B cell (primary cell): ENCODE measurements at regions not wholly inside any gene's neighbourhood (a gene's known extent, or its start where the extent isn't known, plus 50 kb on each side); places are given as distances from the start of the nearest gene placed in this dataset.
A peak's percentile ranks its signal among the peaks of the same experiment; 100 is the strongest.

Source experiments
- ATAC-seq: fragments of 200-7000 bp; cut with Tn5 transposase; one replicate; pipeline ENCODE4 v1.10.0; 2021; ENCODE audit warnings: low read depth, mild to moderate bottlenecking, moderate number of reproducible peaks, moderate library complexity
- CTCF ChIA-PET: fragments of 350-600 bp; sonication (Branson Sonifier 250); formaldehyde crosslinking; loops from one replicate; lab custom pipeline; 2021; ENCODE audit warnings: antibody characterized with exemption, inconsistent platforms; lab: Charles Lee
- POLR2A ChIA-PET: fragments of 350-600 bp; sonication (Branson Sonifier 250); formaldehyde crosslinking; loops from one replicate; lab custom pipeline; 2021; ENCODE audit warnings: antibody characterized with exemption; lab: Charles Lee
- DNase-seq: peaks from one replicate; pipeline ENCODE4 v3.0.0; 2013
- H2AFZ ChIP-seq: 2 replicates; pipeline ENCODE4 v1.6.1; 2012; ENCODE audit warnings: mild to moderate bottlenecking, low read depth, low read length; ENCODE audit not compliant: insufficient read depth, poor library complexity, severe bottlenecking
- H3K27ac ChIP-seq, 2 donors: 1 replicate in 1 of 2; 2 replicates in 1 of 2; pipeline ENCODE4 v1.5.1; 2012 to 2013; ENCODE audit warnings: low read length in 2 of 2, mild to moderate bottlenecking in 2 of 2, moderate library complexity in 1 of 2
- H3K27me3 ChIP-seq, 4 experiments: fragments of 200-600 bp in 1 of 4; sonication (generic) in 1 of 4; replicated peaks in 1 of 4; 1 replicate in 2 of 4; 2 replicates in 2 of 4; pipeline versions ENCODE4 v1.6.1 to v1.7.0; 2013 to 2016; ENCODE audit warnings: low read length in 3 of 4, mild to moderate bottlenecking in 2 of 4, mixed read lengths in 1 of 4, moderate library complexity in 1 of 4; ENCODE audit not compliant: insufficient read depth in 4 of 4, control insufficient read depth in 3 of 4; ENCODE audit errors: control extremely low read depth in 1 of 4
- H3K36me3 ChIP-seq, 2 experiments: replicated peaks in 1 of 2; 1 replicate in 1 of 2; 2 replicates in 1 of 2; pipeline versions ENCODE4 v1.6.1 to v1.7.1; 2013; ENCODE audit warnings: low read length in 1 of 2; ENCODE audit not compliant: insufficient read depth in 2 of 2, control insufficient read depth in 1 of 2; ENCODE audit errors: control extremely low read depth in 1 of 2, extremely low read depth in 1 of 2
- H3K4me1 ChIP-seq, 2 donors: fragments of 200-600 bp in 1 of 2; sonication (generic) in 1 of 2; 1 replicate in 1 of 2; 2 replicates in 1 of 2; pipeline versions ENCODE4 v1.5.1 to v1.6.1; 2013 to 2017; ENCODE audit warnings: low read length in 2 of 2; ENCODE audit not compliant: control insufficient read depth in 2 of 2, insufficient read depth in 2 of 2
- H3K4me2 ChIP-seq: replicated peaks from 2 replicates; pipeline ENCODE3; 2012; ENCODE audit warnings: mild to moderate bottlenecking, low read depth, low read length; ENCODE audit not compliant: poor library complexity, severe bottlenecking
- H3K4me3 ChIP-seq, 5 experiments: fragments of 200-600 bp in 1 of 5; sonication (generic) in 1 of 5; 1 replicate in 3 of 5; 2 replicates in 2 of 5; pipeline versions ENCODE4 v1.5.1 to v1.7.0; 2011 to 2016; ENCODE audit warnings: low read length in 4 of 5, mild to moderate bottlenecking in 4 of 5, low read depth in 2 of 5, control low read depth in 1 of 5, moderate library complexity in 1 of 5; ENCODE audit not compliant: insufficient read depth in 1 of 5; ENCODE audit errors: control extremely low read depth in 1 of 5, extremely low read depth in 1 of 5
- H3K79me2 ChIP-seq: fragments of 200-600 bp; sonication (generic); one replicate; pipeline ENCODE4 v1.6.0; 2016; ENCODE audit warnings: low read length; ENCODE audit not compliant: control insufficient read depth, insufficient read depth
- H3K9ac ChIP-seq: fragments of 200-600 bp; sonication (generic); 2 replicates; pipeline ENCODE4 v1.6.1; 2017; ENCODE audit warnings: mild to moderate bottlenecking, low read length, moderate library complexity
- H3K9me3 ChIP-seq, 3 donors: one replicate each; pipeline versions ENCODE4 v1.6.1 to v1.7.1; 2013; ENCODE audit warnings: low read length in 2 of 3; ENCODE audit not compliant: control insufficient read depth in 2 of 3, insufficient read depth in 1 of 3; ENCODE audit errors: control extremely low read depth in 1 of 3
- H4K20me1 ChIP-seq: 2 replicates; pipeline ENCODE4 v1.6.0; 2012; ENCODE audit warnings: mild to moderate bottlenecking, low read length; ENCODE audit not compliant: insufficient read depth, control insufficient read depth, poor library complexity, severe bottlenecking
- H3K27ac Mint-ChIP-seq: one replicate; pipeline ENCODE4 v1.8.0; 2021; ENCODE audit warnings: mixed read lengths
- H3K27me3 Mint-ChIP-seq: one replicate; pipeline ENCODE4 v1.8.0; 2021; ENCODE audit warnings: mixed read lengths
- H3K4me1 Mint-ChIP-seq: one replicate; pipeline ENCODE4 v1.8.0; 2021; ENCODE audit warnings: mixed read lengths
- H3K4me3 Mint-ChIP-seq: one replicate; pipeline ENCODE4 v1.8.0; 2021; ENCODE audit warnings: mixed read lengths
- H3K9me3 Mint-ChIP-seq: one replicate; pipeline ENCODE4 v1.8.0; 2022; ENCODE audit warnings: mixed read lengths; ENCODE audit not compliant: insufficient read depth
- CTCF ChIP-seq: fragments of 200-600 bp; IDR thresholded peaks from one replicate; pipeline ENCODE4 v1.8.0; 2022; ENCODE audit warnings: antibody characterized with exemption, mild to moderate bottlenecking
- EZH2 ChIP-seq: IDR thresholded peaks from 2 replicates; pipeline ENCODE4 v1.6.1; 2012; ENCODE audit warnings: borderline replicate concordance, low read depth, mild to moderate bottlenecking, moderate library complexity, low read length; ENCODE audit not compliant: insufficient read depth, poor library complexity, severe bottlenecking
- WGBS: methylation state at CpG from one replicate; pipeline ENCODE4 v1.1.5; 2013; ENCODE audit warnings: missing lambda C conversion rate; ENCODE audit not compliant: insufficient coverage; 5-methylcytosine and 5-hydroxymethylcytosine counted together
- intact Hi-C: fragments of 100-400 bp; cut with micrococcal nuclease; formaldehyde crosslinking; loops from one replicate; pipeline ENCODE4 v1.10.0; 2022

- Histone ChIP-seq H3K9ac (no peak overlapping the region), H3K9me3 (peaks cover 0 to 8% (median 0%) of the 10 kb centered on the region in 3 donors), H3K27ac (no peak overlapping the region), H3K4me3 (no peak overlapping the region), H3K27me3 (no peaks in the 10 kb centered on the region), H4K20me1 (no peaks in the 10 kb centered on the region), H3K4me2 (no peak overlapping the region), H3K79me2 (no peaks in the 10 kb centered on the region), H3K36me3 (no peaks in the 10 kb centered on the region), H2AFZ (no peak overlapping the region), H3K4me1 (peaks cover 20 to 26% of the 10 kb centered on the region in 2 donors)
- H3K4me1 Mint-ChIP-seq, result peaks cover 44% of the 10 kb centered on the region
- no peak overlapping the region for H3K4me3 Mint-ChIP-seq
- H3K27ac Mint-ChIP-seq, result no peak overlapping the region
- WGBS, result 87% methylated on average over 2 of the region's 2 CpGs
- CTCF ChIA-PET, result no interaction called here
- H3K9me3 Mint-ChIP-seq, result no peaks in the 10 kb centered on the region
- H3K27me3 Mint-ChIP-seq, result no peaks in the 10 kb centered on the region
- TF ChIP-seq CTCF (no peak), EZH2 (no peak)
- no peak for ATAC-seq
- intact Hi-C loops, result no loop called here
- POLR2A ChIA-PET, result no interaction called here
- DNase-seq, result no peak
Measured at GRCh38 chr7:18175801-18176450, 148.3 kb upstream of the PRPS1L1 start.

- Mint-ChIP-seq H3K4me1 (peaks cover 44% of the 10 kb centered on the region), H3K27ac (peak overlapping the region; percentile 73), H3K4me3 (peak overlapping the region; percentile 41), H3K27me3 (no peaks in the 10 kb centered on the region), H3K9me3 (no peaks in the 10 kb centered on the region)
- H2AFZ ChIP-seq, result no peak overlapping the region
- ChIA-PET CTCF (no interaction called here), POLR2A (no interaction called here)
- no peak for TF ChIP-seq CTCF
- ATAC-seq (no peak), DNase-seq (no peak)
- H4K20me1 ChIP-seq, result no peaks in the 10 kb centered on the region
- H3K9ac ChIP-seq, result no peak overlapping the region
- no peak overlapping the region for H3K4me2 ChIP-seq
- no peaks in the 10 kb centered on the region for H3K79me2 ChIP-seq
- H3K9me3 ChIP-seq, result peaks cover 0 to 8% (median 0%) of the 10 kb centered on the region in 3 donors
- H3K27ac ChIP-seq, result no peak overlapping the region
- 96% methylated on average over 2 of the region's 5 CpGs for WGBS
- intact Hi-C loops, result no loop called here
- no peak overlapping the region for H3K4me3 ChIP-seq
- H3K36me3 ChIP-seq, result no peaks in the 10 kb centered on the region
- peaks cover 20 to 26% of the 10 kb centered on the region in 2 donors for H3K4me1 ChIP-seq
- H3K27me3 ChIP-seq, result no peaks in the 10 kb centered on the region
Measured at GRCh38 chr7:18177129-18177814, 149.6 kb upstream of the PRPS1L1 start.
